ENCODE measurements at regions not wholly inside any gene's neighbourhood (a gene's known extent, or its start where the extent isn't known, plus 50 kb on each side); places are given as distances from the start of the nearest gene placed in this dataset.
A peak's percentile ranks its signal among the peaks of the same experiment; 100 is the strongest.
"Not testable (repeated sequence)": the region's sequence is repeated elsewhere in the genome, so short reads cannot be mapped to it uniquely, and the experiment has no call there.

GRCh38 chr19:30105316-30105715 is 163.3 kb downstream of the URI1 start:
- no peak for ATAC-seq
- no peaks in the 10 kb centered on the region for H3K27me3 Mint-ChIP-seq
- DNase-seq: no peak

DNA sequence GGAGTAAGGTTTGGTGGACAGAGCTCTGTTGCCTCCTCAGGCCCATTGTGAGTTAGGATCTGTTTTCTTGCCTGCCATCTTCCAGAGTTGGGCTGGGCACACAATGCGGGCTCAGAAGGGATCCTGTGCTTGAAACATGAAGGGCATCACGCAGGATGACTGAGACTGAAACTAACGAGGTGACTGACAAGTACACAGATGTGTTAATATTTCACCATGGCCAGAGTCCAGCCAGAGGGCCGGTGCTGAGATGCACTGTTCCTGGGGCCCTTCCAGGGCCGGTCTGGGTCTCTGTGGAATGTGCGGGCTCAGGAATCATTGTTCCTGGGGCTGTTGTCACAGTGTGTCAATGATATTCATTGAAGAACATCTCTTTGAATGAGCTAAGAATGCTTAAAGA is 163.7 kb downstream of the URI1 start:
- Mint-ChIP-seq H3K9me3 (no peaks in the 10 kb centered on the region), H3K27ac (no peak overlapping the region)

More at GRCh38 chr19:30105316-30105715, 163.3 kb downstream of the URI1 start:
- no peak overlapping the region for H3K27ac Mint-ChIP-seq
- H3K36me3 Mint-ChIP-seq (ENCODE audit: low read depth): no peaks in the 10 kb centered on the region
- no peaks in the 10 kb centered on the region for H3K9me3 Mint-ChIP-seq
- no peak overlapping the region for H3K4me3 Mint-ChIP-seq
- H3K4me1 Mint-ChIP-seq: no peaks in the 10 kb centered on the region

GRCh38 chr19:30106417-30107095 is 164.5 kb downstream of the URI1 start:
- H3K9me3 Mint-ChIP-seq: no peaks in the 10 kb centered on the region
- DNase-seq (no peak), ATAC-seq (no peak)
- no peaks in the 10 kb centered on the region for H3K36me3 Mint-ChIP-seq (ENCODE audit: low read depth)
- no peaks in the 10 kb centered on the region for H3K27me3 Mint-ChIP-seq
- no peak overlapping the region for H3K27ac Mint-ChIP-seq
- H3K4me3 Mint-ChIP-seq: no peak overlapping the region
- H3K4me1 Mint-ChIP-seq: no peaks in the 10 kb centered on the region

More for the DNA sequence above, 163.7 kb downstream of the URI1 start:
- ATAC-seq (no peak), DNase-seq (no peak)
- Mint-ChIP-seq H3K4me1 (no peaks in the 10 kb centered on the region), H3K4me3 (no peak overlapping the region), H3K36me3 (ENCODE audit: low read depth) (no peaks in the 10 kb centered on the region), H3K27me3 (no peaks in the 10 kb centered on the region)

- no peak overlapping the region for H3K27ac Mint-ChIP-seq
- H3K36me3 Mint-ChIP-seq (ENCODE audit: low read depth): no peaks in the 10 kb centered on the region
- ATAC-seq: no peak
- H3K9me3 Mint-ChIP-seq: no peaks in the 10 kb centered on the region
- no peak overlapping the region for H3K4me3 Mint-ChIP-seq
- no peak for DNase-seq
- no peaks in the 10 kb centered on the region for H3K4me1 Mint-ChIP-seq
- no peaks in the 10 kb centered on the region for H3K27me3 Mint-ChIP-seq
Measured at GRCh38 chr19:30107251-30107650, 165.2 kb downstream of the URI1 start.

- Mint-ChIP-seq H3K9me3 (no peaks in the 10 kb centered on the region), H3K27me3 (no peaks in the 10 kb centered on the region), H3K27ac (no peak overlapping the region), H3K4me1 (no peaks in the 10 kb centered on the region), H3K4me3 (no peak overlapping the region), H3K36me3 (ENCODE audit: low read depth) (no peaks in the 10 kb centered on the region)
- no peak for ATAC-seq
- DNase-seq: no peak
Measured at GRCh38 chr19:30109565-30109964, 167.5 kb downstream of the URI1 start.

- no peak overlapping the region for H3K4me3 Mint-ChIP-seq
Measured at GRCh38 chr19:30111021-30111855, 169.2 kb downstream of the URI1 start.

GRCh38 chr19:30112171-30112570 is 170.1 kb downstream of the URI1 start:
- Mint-ChIP-seq H3K4me3 (no peak overlapping the region), H3K4me1 (no peaks in the 10 kb centered on the region), H3K36me3 (ENCODE audit: low read depth) (no peaks in the 10 kb centered on the region), H3K27ac (no peak overlapping the region), H3K27me3 (no peaks in the 10 kb centered on the region), H3K9me3 (no peaks in the 10 kb centered on the region)
- DNase-seq (no peak), ATAC-seq (no peak)

More at GRCh38 chr19:30111021-30111855, 169.2 kb downstream of the URI1 start:
- H3K9me3 Mint-ChIP-seq: no peaks in the 10 kb centered on the region
- DNase-seq (no peak), ATAC-seq (no peak)
- no peaks in the 10 kb centered on the region for H3K36me3 Mint-ChIP-seq (ENCODE audit: low read depth)
- H3K4me1 Mint-ChIP-seq: no peaks in the 10 kb centered on the region
- H3K27ac Mint-ChIP-seq: no peak overlapping the region
- H3K27me3 Mint-ChIP-seq: no peaks in the 10 kb centered on the region

GRCh38 chr19:30112666-30113065 is 170.6 kb downstream of the URI1 start:
- ATAC-seq (no peak), DNase-seq (no peak)
- H3K9me3 Mint-ChIP-seq: no peaks in the 10 kb centered on the region
- no peaks in the 10 kb centered on the region for H3K27me3 Mint-ChIP-seq
- no peak overlapping the region for H3K27ac Mint-ChIP-seq
- H3K4me3 Mint-ChIP-seq: no peak overlapping the region
- H3K4me1 Mint-ChIP-seq: no peaks in the 10 kb centered on the region
- H3K36me3 Mint-ChIP-seq (ENCODE audit: low read depth): no peaks in the 10 kb centered on the region

DNA sequence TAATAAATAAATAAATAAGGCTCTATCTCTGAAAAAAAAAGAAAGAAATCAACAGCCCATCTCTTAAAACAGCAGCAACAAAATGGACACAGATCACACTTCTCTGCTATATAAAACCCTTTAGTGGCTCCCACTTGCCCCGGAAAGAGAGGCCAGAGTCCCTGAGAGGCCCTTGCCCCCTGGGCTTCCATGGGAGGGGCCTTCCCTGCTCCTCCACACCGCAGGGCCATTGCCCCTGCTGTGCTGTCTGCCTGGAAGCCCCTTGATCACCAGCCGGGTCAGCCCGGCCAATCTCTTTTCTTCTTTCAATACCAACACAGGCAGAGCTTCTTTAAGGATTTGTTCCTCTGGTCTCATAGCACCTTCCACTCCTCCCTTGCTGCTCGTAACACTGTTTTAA is 171.1 kb downstream of the URI1 start:
- Mint-ChIP-seq H3K27me3 (no peaks in the 10 kb centered on the region), H3K36me3 (ENCODE audit: low read depth) (no peaks in the 10 kb centered on the region)

DNA sequence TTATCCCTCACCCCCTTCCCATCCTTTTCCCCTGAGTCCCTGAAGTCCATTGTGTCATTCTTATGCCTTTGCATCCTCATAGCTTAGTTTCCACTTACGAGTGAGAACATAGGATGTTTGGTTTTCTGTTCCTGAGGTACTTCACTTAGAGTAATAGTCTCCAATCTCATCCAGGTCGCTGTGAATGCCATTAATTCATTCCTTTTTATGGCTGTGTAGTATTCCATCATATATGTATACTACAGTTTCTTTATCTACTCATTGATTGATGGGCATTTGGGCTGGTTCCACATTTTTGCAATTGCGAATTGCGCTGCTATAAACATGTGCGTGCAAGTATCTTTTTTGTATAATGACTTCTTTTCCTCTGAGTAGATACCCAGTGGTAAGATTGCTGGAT is 172.1 kb downstream of the URI1 start:
- H3K4me3 Mint-ChIP-seq; H3K9me3 Mint-ChIP-seq; H3K4me1 Mint-ChIP-seq; H3K27ac Mint-ChIP-seq; H3K27me3 Mint-ChIP-seq; DNase-seq; ATAC-seq; H3K36me3 Mint-ChIP-seq (ENCODE audit: low read depth): not testable (repeated sequence)

More for the DNA sequence above, 171.1 kb downstream of the URI1 start:
- ATAC-seq: no peak
- DNase-seq: no peak
- H3K27ac Mint-ChIP-seq: no peak overlapping the region
- no peaks in the 10 kb centered on the region for H3K4me1 Mint-ChIP-seq
- no peak overlapping the region for H3K4me3 Mint-ChIP-seq
- no peaks in the 10 kb centered on the region for H3K9me3 Mint-ChIP-seq

GRCh38 chr19:30115947-30116346 is 173.9 kb downstream of the URI1 start:
- Mint-ChIP-seq H3K4me1 (no peaks in the 10 kb centered on the region), H3K9me3 (no peaks in the 10 kb centered on the region), H3K4me3 (no peak overlapping the region), H3K27ac (no peak overlapping the region), H3K36me3 (ENCODE audit: low read depth) (no peaks in the 10 kb centered on the region), H3K27me3 (peaks cover 5% of the 10 kb centered on the region)
- ATAC-seq (no peak), DNase-seq (no peak)

DNA sequence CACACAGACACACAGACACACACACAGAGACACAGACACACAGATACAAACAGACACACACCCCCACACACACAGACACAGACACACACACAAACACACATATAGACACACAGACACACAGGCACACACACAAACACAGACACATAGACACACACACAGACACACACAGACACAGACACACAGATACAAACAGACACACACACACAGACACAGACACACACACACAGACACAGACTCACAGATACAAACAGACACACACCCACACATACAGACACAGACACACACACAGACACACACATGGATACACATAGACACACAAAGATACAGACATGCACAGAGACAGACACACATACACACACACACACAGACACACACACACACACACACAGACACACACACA is 174.5 kb downstream of the URI1 start:
- Mint-ChIP-seq H3K4me3 (no peak overlapping the region), H3K27ac (no peak overlapping the region), H3K36me3 (ENCODE audit: low read depth) (no peaks in the 10 kb centered on the region), H3K4me1 (no peaks in the 10 kb centered on the region), H3K9me3 (no peaks in the 10 kb centered on the region), H3K27me3 (peaks cover 6% of the 10 kb centered on the region)
- DNase-seq (no peak), ATAC-seq (no peak)

DNA sequence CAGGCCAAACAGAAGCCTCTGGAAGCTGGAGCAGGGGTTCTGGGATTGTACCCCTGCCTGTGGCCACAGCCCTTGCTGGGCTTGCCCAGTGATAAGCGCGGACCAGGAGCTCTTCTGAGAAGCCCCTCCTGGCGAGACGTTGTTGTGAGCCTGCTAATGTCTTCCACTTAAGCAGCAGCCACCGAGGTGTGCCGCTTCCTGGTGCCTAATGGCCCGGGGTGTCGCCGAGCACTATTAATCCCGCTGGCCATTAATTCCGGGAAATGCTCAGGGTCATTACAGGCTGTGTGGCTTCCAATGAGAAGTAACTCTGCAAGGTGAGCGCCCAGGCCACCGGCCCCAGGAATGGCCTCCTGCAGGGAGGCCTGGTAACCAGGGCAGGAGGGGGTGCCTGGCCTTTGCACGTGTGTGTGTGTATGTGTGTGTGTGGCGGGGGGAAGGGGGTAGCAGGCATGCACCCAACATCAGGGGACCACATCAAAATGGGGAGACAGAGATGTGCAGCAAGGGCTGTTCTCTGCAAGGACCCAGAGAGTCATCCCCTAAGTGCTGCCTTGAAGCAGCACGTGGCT is 175.0 kb downstream of the URI1 start:
- DNase-seq (no peak), ATAC-seq (peak; percentile 24)
- no peak overlapping the region for H3K27ac Mint-ChIP-seq
- no peaks in the 10 kb centered on the region for H3K9me3 Mint-ChIP-seq
- no peaks in the 10 kb centered on the region for H3K36me3 Mint-ChIP-seq (ENCODE audit: low read depth)
- H3K4me3 Mint-ChIP-seq: no peak overlapping the region
- H3K4me1 Mint-ChIP-seq: no peaks in the 10 kb centered on the region
- peaks cover 6% of the 10 kb centered on the region for H3K27me3 Mint-ChIP-seq

- peaks cover 6% of the 10 kb centered on the region for H3K27me3 Mint-ChIP-seq
- H3K36me3 Mint-ChIP-seq (ENCODE audit: low read depth): no peaks in the 10 kb centered on the region
- DNase-seq (no peak), ATAC-seq (peak; percentile 24)
- no peaks in the 10 kb centered on the region for H3K9me3 Mint-ChIP-seq
- H3K4me3 Mint-ChIP-seq: no peak overlapping the region
- no peak overlapping the region for H3K27ac Mint-ChIP-seq
- H3K4me1 Mint-ChIP-seq: no peaks in the 10 kb centered on the region
Measured at GRCh38 chr19:30117636-30118145, 175.7 kb downstream of the URI1 start.

- Mint-ChIP-seq H3K27me3 (peaks cover 6% of the 10 kb centered on the region), H3K9me3 (no peaks in the 10 kb centered on the region), H3K36me3 (ENCODE audit: low read depth) (no peaks in the 10 kb centered on the region), H3K4me3 (no peak overlapping the region), H3K4me1 (no peaks in the 10 kb centered on the region), H3K27ac (no peak overlapping the region)
- DNase-seq (no peak), ATAC-seq (no peak)
Measured at GRCh38 chr19:30118221-30118620, 176.2 kb downstream of the URI1 start.
